Spleen (tissue), 7 donors: ENCODE measurements at regions not wholly inside any gene's neighbourhood (a gene's known extent, or its start where the extent isn't known, plus 50 kb on each side); places are given as distances from the start of the nearest gene placed in this dataset.

Experiments used
- CTCF ChIP-seq, 11 experiments: fragments of 200-600 bp in 7 of 11; fragments of 450-650 bp in 4 of 11; sonication (generic) in 4 of 11; IDR thresholded peaks in 8 of 11; conservative IDR thresholded peaks in 3 of 11; 1 replicate in 7 of 11; 2 replicates in 4 of 11; pipeline versions ENCODE4 v1.4.0 to v1.8.0; 2016 to 2021; ENCODE audit warnings: antibody characterized with exemption in 11 of 11, inconsistent platforms in 4 of 11, mild to moderate bottlenecking in 1 of 11
- POLR2A ChIP-seq, 3 donors: fragments of 450-650 bp; IDR thresholded peaks; one replicate each; pipeline ENCODE4 v1.5.1; 2017; ENCODE audit warnings: antibody characterized with exemption in 3 of 3, mild to moderate bottlenecking in 1 of 3
- donor health status: DM: no; HTN: no; CAD: no; lungs with moderate emphysema.
- donor health status: DM: no; HTN: no; CAD: no.
- donor health status: DM: no; HTN: no; CAD: no.

GRCh38 chr7:13179011-13179582 lies 491.7 kb downstream of the ARL4A start:
- TF ChIP-seq POLR2A (IDR thresholded peaks at IDR 0.05) (no peak), CTCF (IDR thresholded peaks at IDR 0.05 in 8 of 11, conservative IDR thresholded peaks at IDR 0.05 in 3 of 11) (peak in 4 of 11 experiments; percentile 9 to 26 (median 21))
